Activated naive CD4-positive, alpha-beta T cell treated with anti-CD3 and anti-CD28 coated beads, Interleukin-2, amount 50 U/mL, for 24 hours (primary cell): ENCODE measurements at regions not wholly inside any gene's neighbourhood (a gene's known extent, or its start where the extent isn't known, plus 50 kb on each side); places are given as distances from the start of the nearest gene placed in this dataset.

Source experiments
- H3K27ac Mint-ChIP-seq: one replicate; pipeline ENCODE4 v1.8.0; 2021; ENCODE audit warnings: mild to moderate bottlenecking, mixed read lengths
- H3K27me3 Mint-ChIP-seq: one replicate; pipeline ENCODE4 v1.8.0; 2021; ENCODE audit warnings: mixed read lengths
- H3K36me3 Mint-ChIP-seq: one replicate; pipeline ENCODE4 v1.8.0; 2021; ENCODE audit warnings: mixed read lengths
- H3K4me1 Mint-ChIP-seq: one replicate; pipeline ENCODE4 v1.8.0; 2021; ENCODE audit warnings: mixed read lengths
- H3K4me3 Mint-ChIP-seq: one replicate; pipeline ENCODE4 v1.8.0; 2021; ENCODE audit warnings: mild to moderate bottlenecking, mixed read lengths
- H3K9me3 Mint-ChIP-seq: one replicate; pipeline ENCODE4 v1.8.0; 2021; ENCODE audit warnings: mixed read lengths

DNA sequence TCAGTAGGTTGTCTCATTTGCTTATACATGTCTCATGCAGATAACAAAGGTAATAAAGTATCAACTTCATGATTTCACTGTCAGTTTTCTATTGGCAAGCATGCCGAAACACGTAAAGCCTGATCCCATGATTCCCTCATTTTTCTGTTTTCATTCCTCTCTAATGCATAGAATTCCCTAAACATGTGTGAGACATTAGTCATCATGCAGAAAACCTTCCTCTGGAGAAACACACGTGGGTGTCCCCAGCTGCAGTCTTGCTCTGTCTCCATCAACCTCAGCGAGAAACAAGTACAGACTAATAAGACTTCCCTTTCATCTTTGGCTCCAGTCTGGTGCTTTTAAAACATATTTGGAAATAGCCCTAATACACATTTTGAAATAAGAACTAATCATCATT is 432.7 kb upstream of the VSTM2A start:
- H3K4me1 Mint-ChIP-seq = no peaks in the 10 kb centered on the region
- H3K9me3 Mint-ChIP-seq = no peaks in the 10 kb centered on the region
- no peaks in the 10 kb centered on the region for H3K27me3 Mint-ChIP-seq
- no peak overlapping the region for H3K4me3 Mint-ChIP-seq
- H3K36me3 Mint-ChIP-seq = no peaks in the 10 kb centered on the region
- no peak overlapping the region for H3K27ac Mint-ChIP-seq

DNA sequence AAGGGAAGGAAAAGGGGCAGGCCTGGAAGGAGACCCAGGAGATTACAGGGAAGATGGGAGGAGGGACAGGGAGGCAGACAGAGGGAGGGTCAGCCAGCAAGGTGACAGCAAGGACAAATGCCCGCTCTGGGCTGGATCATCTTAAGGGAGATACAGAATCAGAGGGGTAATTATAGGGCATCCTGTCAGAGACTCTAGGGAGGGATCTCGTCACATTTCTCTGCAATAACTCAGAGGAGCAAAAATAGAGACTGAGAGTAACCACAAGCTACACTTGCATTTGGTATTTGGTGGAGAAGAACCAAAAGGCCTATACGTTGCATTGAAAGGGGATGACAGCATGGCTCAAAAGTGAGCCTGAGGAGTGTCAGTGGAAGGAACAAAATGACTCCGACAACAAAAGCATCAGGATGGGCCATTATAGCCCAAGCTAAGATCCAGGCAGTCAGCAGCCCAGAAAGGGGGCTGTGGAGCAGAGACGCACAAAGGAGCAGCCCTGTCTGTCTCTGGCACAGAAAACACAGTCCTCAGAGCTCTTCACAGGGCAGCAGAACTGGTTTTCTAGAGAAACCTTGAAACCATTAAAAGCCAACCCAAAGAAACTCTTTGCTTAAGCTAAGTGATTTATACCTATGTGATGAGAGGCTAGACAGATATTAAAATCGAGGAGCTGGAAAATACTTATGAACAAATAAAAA is 430.2 kb upstream of the VSTM2A start:
- no peak overlapping the region for H3K27ac Mint-ChIP-seq
- no peak overlapping the region for H3K4me3 Mint-ChIP-seq
- no peaks in the 10 kb centered on the region for H3K36me3 Mint-ChIP-seq
- H3K9me3 Mint-ChIP-seq = peaks cover 6% of the 10 kb centered on the region
- H3K4me1 Mint-ChIP-seq = no peaks in the 10 kb centered on the region
- H3K27me3 Mint-ChIP-seq = no peaks in the 10 kb centered on the region

- no peaks in the 10 kb centered on the region for H3K4me1 Mint-ChIP-seq
- no peak overlapping the region for H3K4me3 Mint-ChIP-seq
- H3K27ac Mint-ChIP-seq = no peak overlapping the region
- H3K27me3 Mint-ChIP-seq = no peaks in the 10 kb centered on the region
- no peaks in the 10 kb centered on the region for H3K36me3 Mint-ChIP-seq
- peaks cover 6% of the 10 kb centered on the region for H3K9me3 Mint-ChIP-seq
These were observed 429.6 kb upstream of the VSTM2A start for GRCh38 chr7:54112567-54112966.

DNA sequence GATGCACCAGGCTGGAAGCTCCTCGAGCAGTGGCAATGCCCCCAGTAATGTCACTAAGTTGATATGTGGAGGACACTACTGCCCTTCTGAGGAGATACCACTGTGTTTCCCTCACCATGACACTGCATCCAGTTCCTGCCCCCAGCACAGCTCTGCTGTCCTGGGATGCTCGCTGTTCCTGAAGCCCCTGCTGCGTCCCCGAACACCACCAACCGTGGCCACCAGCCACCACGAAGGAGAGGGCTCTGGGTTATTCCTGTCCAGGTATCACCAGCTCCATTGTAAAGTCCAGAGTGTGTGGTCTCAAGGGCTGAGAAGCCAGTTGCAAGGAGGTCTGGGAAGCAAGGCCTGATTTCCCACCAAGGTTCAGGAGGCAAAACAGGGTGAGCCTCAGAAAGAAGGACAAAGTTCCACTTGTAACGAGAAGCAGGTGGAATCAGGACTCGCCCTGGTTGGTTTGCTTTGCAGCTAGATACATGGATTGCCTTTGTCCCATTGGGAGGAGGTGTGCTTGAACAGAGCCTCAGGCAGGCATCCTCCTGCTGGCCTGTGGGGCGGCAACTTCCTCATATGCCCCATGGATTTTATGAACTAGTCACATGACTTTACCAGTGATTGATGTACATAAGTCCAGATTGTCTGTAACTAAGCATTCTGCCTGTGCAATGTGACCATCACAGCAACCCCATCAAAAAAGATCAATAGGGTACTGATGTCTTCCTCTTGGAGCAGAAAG is 427.0 kb upstream of the VSTM2A start:
- Mint-ChIP-seq H3K36me3 (no peaks in the 10 kb centered on the region), H3K27me3 (no peaks in the 10 kb centered on the region), H3K27ac (no peak overlapping the region)

GRCh38 chr7:54116956-54117355 is 425.2 kb upstream of the VSTM2A start:
- no peaks in the 10 kb centered on the region for H3K36me3 Mint-ChIP-seq
- no peak overlapping the region for H3K27ac Mint-ChIP-seq
- H3K9me3 Mint-ChIP-seq = peaks cover 11% of the 10 kb centered on the region
- no peaks in the 10 kb centered on the region for H3K4me1 Mint-ChIP-seq
- H3K4me3 Mint-ChIP-seq = no peak overlapping the region
- H3K27me3 Mint-ChIP-seq = no peaks in the 10 kb centered on the region

More for the DNA sequence above, 427.0 kb upstream of the VSTM2A start:
- Mint-ChIP-seq H3K9me3 (peaks cover 6% of the 10 kb centered on the region), H3K4me1 (no peaks in the 10 kb centered on the region), H3K4me3 (no peak overlapping the region)

DNA sequence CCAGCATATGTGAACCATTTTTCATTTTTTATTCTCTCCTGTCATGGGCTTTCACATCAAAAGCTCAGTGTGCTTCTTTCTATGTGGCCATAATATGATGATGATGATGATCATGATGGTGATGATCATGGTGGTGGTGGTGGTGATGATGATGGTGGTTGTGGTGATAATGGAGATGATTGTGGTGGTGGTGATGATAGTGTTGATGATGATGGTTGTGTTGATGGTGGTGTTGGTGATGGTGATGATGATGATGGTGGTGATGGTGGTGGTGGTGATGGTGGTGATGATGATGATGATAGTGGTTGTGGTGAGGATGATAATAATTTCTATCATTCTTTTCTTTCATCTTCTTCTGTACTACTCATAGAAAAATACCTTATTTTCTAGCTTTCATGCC is 413.1 kb upstream of the VSTM2A start:
- Mint-ChIP-seq H3K4me3 (no peak overlapping the region), H3K36me3 (no peaks in the 10 kb centered on the region), H3K27ac (no peak overlapping the region), H3K9me3 (peaks cover 19% of the 10 kb centered on the region), H3K4me1 (no peaks in the 10 kb centered on the region), H3K27me3 (no peaks in the 10 kb centered on the region)

DNA sequence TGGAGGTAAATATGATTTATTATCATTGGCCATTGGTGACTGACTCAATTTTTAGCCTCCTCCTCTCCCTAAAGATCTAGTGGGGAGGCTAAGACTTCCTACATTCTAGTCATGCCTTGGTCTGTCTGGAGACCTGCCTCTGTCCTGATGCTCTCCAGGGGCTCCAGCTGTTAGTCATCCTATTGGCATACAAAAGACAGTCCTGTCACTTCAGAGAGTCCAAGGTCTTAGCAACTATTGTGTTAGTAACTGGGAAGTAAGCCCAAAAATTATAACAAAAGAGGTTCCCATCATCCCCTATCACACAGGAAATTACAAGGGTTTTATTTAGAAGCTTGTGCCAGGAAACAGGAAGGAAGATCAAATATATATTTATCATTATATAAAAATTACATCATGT is 400.6 kb upstream of the VSTM2A start:
- H3K36me3 Mint-ChIP-seq = no peaks in the 10 kb centered on the region
- H3K4me3 Mint-ChIP-seq = no peak overlapping the region
- H3K27me3 Mint-ChIP-seq = no peaks in the 10 kb centered on the region
- peaks cover 9% of the 10 kb centered on the region for H3K9me3 Mint-ChIP-seq
- H3K27ac Mint-ChIP-seq = no peak overlapping the region
- no peaks in the 10 kb centered on the region for H3K4me1 Mint-ChIP-seq

DNA sequence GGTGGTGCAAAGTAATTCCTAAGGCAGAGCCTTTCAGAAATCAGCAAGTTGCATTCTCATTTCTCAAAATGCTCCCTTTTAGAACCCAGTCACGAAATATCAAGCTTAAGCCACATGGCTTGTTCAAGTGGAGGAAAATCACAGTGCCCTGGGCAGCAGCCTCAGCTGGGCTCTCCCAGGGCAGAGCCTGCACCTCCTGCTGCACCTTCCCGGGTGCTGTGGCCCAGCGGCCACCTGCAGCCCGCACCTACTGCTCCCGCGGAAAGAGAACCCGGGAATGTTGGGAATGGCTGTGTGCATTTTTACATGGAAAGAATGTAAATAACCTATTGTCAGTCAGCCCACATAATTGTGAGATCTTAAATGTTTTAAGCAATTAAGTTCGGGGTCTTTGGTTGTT is 396.5 kb upstream of the VSTM2A start:
- H3K27ac Mint-ChIP-seq = no peak overlapping the region
- no peaks in the 10 kb centered on the region for H3K4me1 Mint-ChIP-seq
- no peaks in the 10 kb centered on the region for H3K27me3 Mint-ChIP-seq
- H3K9me3 Mint-ChIP-seq = peaks cover 9% of the 10 kb centered on the region
- no peaks in the 10 kb centered on the region for H3K36me3 Mint-ChIP-seq
- no peak overlapping the region for H3K4me3 Mint-ChIP-seq

DNA sequence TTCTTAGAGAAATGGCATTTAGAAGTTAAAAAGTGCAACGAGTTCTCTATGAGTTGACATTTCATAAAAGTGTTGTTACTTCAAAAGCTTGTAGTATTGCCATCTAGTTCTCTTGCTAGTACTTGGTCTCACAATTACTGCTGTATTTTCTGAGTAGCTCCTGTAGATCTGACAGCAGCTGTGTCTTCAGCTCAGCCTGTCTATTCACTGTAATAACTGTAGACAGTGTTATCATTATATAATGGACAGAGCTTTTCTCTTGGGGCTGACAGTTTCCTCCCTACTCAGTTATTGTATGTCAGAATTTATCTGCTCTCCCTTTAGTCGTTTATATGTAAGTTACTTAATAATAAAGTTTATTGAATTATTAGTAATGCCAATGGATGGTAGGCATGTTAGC is 388.7 kb upstream of the VSTM2A start:
- Mint-ChIP-seq H3K36me3 (no peaks in the 10 kb centered on the region), H3K4me3 (no peak overlapping the region), H3K4me1 (no peaks in the 10 kb centered on the region), H3K9me3 (peaks cover 5% of the 10 kb centered on the region), H3K27me3 (no peaks in the 10 kb centered on the region), H3K27ac (no peak overlapping the region)

GRCh38 chr7:54159088-54159487 is 383.1 kb upstream of the VSTM2A start:
- no peak overlapping the region for H3K4me3 Mint-ChIP-seq
- no peaks in the 10 kb centered on the region for H3K36me3 Mint-ChIP-seq
- H3K27me3 Mint-ChIP-seq = no peaks in the 10 kb centered on the region
- peaks cover 5% of the 10 kb centered on the region for H3K9me3 Mint-ChIP-seq
- no peaks in the 10 kb centered on the region for H3K4me1 Mint-ChIP-seq
- no peak overlapping the region for H3K27ac Mint-ChIP-seq

- Mint-ChIP-seq H3K27me3 (no peaks in the 10 kb centered on the region), H3K36me3 (no peaks in the 10 kb centered on the region), H3K4me1 (no peaks in the 10 kb centered on the region), H3K4me3 (no peak overlapping the region), H3K9me3 (peaks cover 5% of the 10 kb centered on the region), H3K27ac (no peak overlapping the region)
These were observed 380.6 kb upstream of the VSTM2A start for GRCh38 chr7:54161621-54162020.

- Mint-ChIP-seq H3K4me1 (no peaks in the 10 kb centered on the region), H3K4me3 (no peak overlapping the region), H3K36me3 (no peaks in the 10 kb centered on the region), H3K27me3 (no peaks in the 10 kb centered on the region), H3K9me3 (peaks cover 6% of the 10 kb centered on the region), H3K27ac (no peak overlapping the region)
These were observed 375.8 kb upstream of the VSTM2A start for GRCh38 chr7:54166419-54166818.

DNA sequence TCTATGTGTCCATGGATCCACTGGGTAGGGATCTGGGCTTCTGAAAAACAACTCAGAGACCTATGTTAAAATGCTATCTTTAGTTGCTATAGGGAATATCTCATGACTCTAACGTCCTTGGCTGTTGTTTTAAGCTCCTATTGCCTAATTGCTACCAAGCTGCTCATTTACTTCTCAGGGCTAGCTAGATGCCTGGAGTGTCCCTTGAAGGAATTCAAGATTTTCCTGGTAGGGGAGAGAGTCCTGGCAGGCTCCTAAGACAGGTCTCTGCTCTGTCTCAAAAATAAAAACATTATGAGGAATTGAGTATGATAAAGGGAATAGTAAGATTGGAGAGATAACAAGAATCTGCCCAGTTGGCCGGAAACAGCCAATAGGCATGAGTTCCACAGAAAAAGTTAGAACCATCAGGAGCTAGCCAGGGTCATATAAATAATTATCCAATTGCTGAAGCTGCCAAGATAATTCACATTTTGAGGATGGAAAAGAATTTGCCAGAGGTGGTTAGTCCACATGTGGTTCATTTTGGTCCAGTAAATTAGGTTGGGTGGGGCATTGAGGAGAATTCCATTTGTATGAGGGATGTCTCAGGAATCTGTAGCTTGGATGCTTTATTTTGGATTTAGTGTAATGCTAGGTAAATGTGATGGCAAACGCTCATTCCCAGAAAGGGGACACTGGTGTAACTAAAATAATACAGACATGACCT is 362.7 kb upstream of the VSTM2A start:
- Mint-ChIP-seq H3K27me3 (no peaks in the 10 kb centered on the region), H3K27ac (no peak overlapping the region), H3K36me3 (no peaks in the 10 kb centered on the region), H3K9me3 (peaks cover 14% of the 10 kb centered on the region), H3K4me3 (no peak overlapping the region), H3K4me1 (no peaks in the 10 kb centered on the region)

GRCh38 chr7:54180796-54181195 is 361.4 kb upstream of the VSTM2A start:
- no peak overlapping the region for H3K27ac Mint-ChIP-seq
- no peaks in the 10 kb centered on the region for H3K4me1 Mint-ChIP-seq
- H3K27me3 Mint-ChIP-seq = no peaks in the 10 kb centered on the region
- H3K36me3 Mint-ChIP-seq = no peaks in the 10 kb centered on the region
- peaks cover 14% of the 10 kb centered on the region for H3K9me3 Mint-ChIP-seq
- H3K4me3 Mint-ChIP-seq = no peak overlapping the region

DNA sequence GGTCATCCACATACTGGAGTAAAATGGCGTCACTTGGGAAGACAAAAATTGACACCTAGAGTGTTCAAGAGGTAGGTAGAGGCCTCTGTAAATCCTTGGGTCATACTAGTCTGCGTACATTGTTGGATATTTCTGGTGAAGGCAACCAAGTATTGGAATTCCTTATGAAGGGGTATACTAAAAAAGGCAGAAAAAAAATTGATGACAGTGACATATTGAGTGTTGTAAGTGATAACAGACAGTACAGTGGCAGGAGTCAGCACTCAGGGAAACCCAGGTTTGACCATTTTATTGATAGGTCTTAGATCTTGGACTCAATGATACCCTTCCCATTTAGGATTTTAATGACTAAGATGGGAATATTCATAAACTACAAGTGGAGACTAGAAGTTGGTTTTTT is 359.1 kb upstream of the VSTM2A start:
- no peak overlapping the region for H3K27ac Mint-ChIP-seq
- no peak overlapping the region for H3K4me3 Mint-ChIP-seq
- H3K36me3 Mint-ChIP-seq = no peaks in the 10 kb centered on the region
- H3K9me3 Mint-ChIP-seq = peaks cover 14% of the 10 kb centered on the region
- no peaks in the 10 kb centered on the region for H3K27me3 Mint-ChIP-seq
- no peaks in the 10 kb centered on the region for H3K4me1 Mint-ChIP-seq

DNA sequence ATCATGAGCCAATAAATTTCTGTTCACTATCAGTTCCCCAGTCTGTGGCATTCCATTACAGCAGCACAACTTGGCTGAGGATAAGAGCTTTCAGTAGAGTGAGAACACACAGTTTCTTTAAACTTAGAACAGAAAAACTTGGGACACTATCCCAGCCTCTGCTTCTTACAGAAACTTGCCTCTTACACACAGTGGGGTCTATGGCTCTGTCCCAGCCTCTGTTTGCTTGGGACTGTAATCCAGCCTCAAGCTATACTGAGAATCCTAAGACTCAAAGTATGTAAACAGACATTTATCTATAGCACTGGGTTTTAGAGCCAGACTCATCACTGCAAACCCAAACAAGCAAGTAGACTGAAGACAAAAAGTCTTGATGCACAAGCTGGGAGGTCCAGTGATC is 355.8 kb upstream of the VSTM2A start:
- no peaks in the 10 kb centered on the region for H3K27me3 Mint-ChIP-seq
- H3K36me3 Mint-ChIP-seq = no peaks in the 10 kb centered on the region
- peaks cover 15% of the 10 kb centered on the region for H3K9me3 Mint-ChIP-seq
- H3K4me3 Mint-ChIP-seq = no peak overlapping the region
- no peak overlapping the region for H3K27ac Mint-ChIP-seq
- no peaks in the 10 kb centered on the region for H3K4me1 Mint-ChIP-seq
